ENCODE measurements at regions not wholly inside any gene's neighbourhood (a gene's known extent, or its start where the extent isn't known, plus 50 kb on each side); places are given as distances from the start of the nearest gene placed in this dataset.
"Not testable (repeated sequence)": the region's sequence is repeated elsewhere in the genome, so short reads cannot be mapped to it uniquely, and the experiment has no call there.

- DNase-seq: no peak
These were observed 514.1 kb upstream of the PITX2 start for GRCh38 chr4:111136967-111137366.

- DNase-seq: no peak
These were observed 520.6 kb upstream of the PITX2 start for GRCh38 chr4:111143510-111143909.

GRCh38 chr4:111154934-111155333 lies 532.1 kb upstream of the PITX2 start:
- DNase-seq: no peak

- DNase-seq: not testable (repeated sequence)
These were observed 541.7 kb upstream of the PITX2 start for GRCh38 chr4:111164556-111164955.

- no peak for DNase-seq
These were observed 551.5 kb upstream of the PITX2 start for GRCh38 chr4:111174331-111174730.

- no peak for DNase-seq
These were observed 555.4 kb upstream of the PITX2 start for GRCh38 chr4:111178231-111178630.

- no peak for DNase-seq
These were observed 564.2 kb upstream of the PITX2 start for GRCh38 chr4:111187108-111187507.

GRCh38 chr4:111198446-111198845 lies 575.6 kb upstream of the PITX2 start:
- no peak for DNase-seq

GRCh38 chr4:111204797-111205196 lies 581.9 kb upstream of the PITX2 start:
- no peak for DNase-seq

GRCh38 chr4:111208970-111209369 lies 586.1 kb upstream of the PITX2 start:
- no peak for DNase-seq

GRCh38 chr4:111209706-111210105 lies 586.8 kb upstream of the PITX2 start:
- no peak for DNase-seq

- no peak for DNase-seq
These were observed 587.7 kb upstream of the PITX2 start for GRCh38 chr4:111210595-111210994.

GRCh38 chr4:111213531-111213930 lies 590.7 kb upstream of the PITX2 start:
- no peak for DNase-seq

- DNase-seq: no peak
These were observed 591.5 kb upstream of the PITX2 start for GRCh38 chr4:111214371-111214770.

GRCh38 chr4:111215755-111216154 lies 592.9 kb upstream of the PITX2 start:
- no peak for DNase-seq

- no peak for DNase-seq
These were observed 593.9 kb upstream of the PITX2 start for GRCh38 chr4:111216791-111217190.

- no peak for DNase-seq
These were observed 598.5 kb upstream of the PITX2 start for GRCh38 chr4:111221371-111221770.

- DNase-seq: no peak
These were observed 605.5 kb upstream of the PITX2 start for GRCh38 chr4:111228396-111228795.

GRCh38 chr4:111228874-111229273 lies 606.0 kb upstream of the PITX2 start:
- no peak for DNase-seq

GRCh38 chr4:111230265-111230664 lies 607.4 kb upstream of the PITX2 start:
- no peak for DNase-seq

- no peak for DNase-seq
These were observed 608.4 kb upstream of the PITX2 start for GRCh38 chr4:111231281-111231680.

- DNase-seq: no peak
These were observed 612.1 kb upstream of the PITX2 start for GRCh38 chr4:111234939-111235338.

GRCh38 chr4:111263836-111264235 lies 641.0 kb upstream of the PITX2 start:
- no peak for DNase-seq

GRCh38 chr4:111266937-111267336 lies 644.1 kb upstream of the PITX2 start:
- DNase-seq: no peak

GRCh38 chr4:111267786-111268185 lies 644.9 kb upstream of the PITX2 start:
- no peak for DNase-seq

Measured in renal pelvis (tissue), 1 donor.